Vagina (tissue), 2 donors: ENCODE measurements at regions not wholly inside any gene's neighbourhood (a gene's known extent, or its start where the extent isn't known, plus 50 kb on each side); places are given as distances from the start of the nearest gene placed in this dataset.

Experiments
- POLR2A ChIP-seq, 2 donors: fragments of 450-650 bp; IDR thresholded peaks; one replicate each; pipeline ENCODE4 v1.6.1; 2017; ENCODE audit warnings: antibody characterized with exemption in 2 of 2, mild to moderate bottlenecking in 2 of 2, moderate library complexity in 2 of 2
- TF ChIP-seq, protein P1 (sequence below), 3 experiments: fragments of 450-650 bp in 2 of 3; fragments of 200-600 bp in 1 of 3; sonication (generic) in 1 of 3; IDR thresholded peaks; one replicate each; pipeline ENCODE4 v1.5.1; 2017 to 2019; ENCODE audit warnings: antibody characterized with exemption in 3 of 3, mild to moderate bottlenecking in 2 of 3, moderate library complexity in 2 of 3

DNA sequence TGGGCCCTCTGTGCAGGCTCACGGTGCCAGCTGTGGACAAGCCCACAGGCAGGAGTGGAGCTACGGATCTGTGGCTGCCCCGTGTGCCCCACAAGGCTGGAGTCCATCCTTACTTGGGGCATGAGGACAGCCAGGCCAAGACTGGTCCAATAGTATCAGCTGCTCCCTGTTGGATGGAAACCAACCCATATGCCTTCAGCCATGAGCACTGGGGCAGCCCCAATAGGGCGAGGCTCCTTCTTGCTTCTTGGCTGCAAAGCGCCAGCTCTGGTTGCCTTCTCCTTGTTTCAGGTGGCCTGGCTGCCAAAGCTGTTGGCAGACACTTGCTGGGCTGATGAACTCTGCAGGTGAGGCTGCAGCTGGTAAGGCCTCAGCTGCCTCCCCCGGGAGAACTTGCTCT is 188.0 kb downstream of the ENGASE start:
- TF ChIP-seq, protein P1, sequence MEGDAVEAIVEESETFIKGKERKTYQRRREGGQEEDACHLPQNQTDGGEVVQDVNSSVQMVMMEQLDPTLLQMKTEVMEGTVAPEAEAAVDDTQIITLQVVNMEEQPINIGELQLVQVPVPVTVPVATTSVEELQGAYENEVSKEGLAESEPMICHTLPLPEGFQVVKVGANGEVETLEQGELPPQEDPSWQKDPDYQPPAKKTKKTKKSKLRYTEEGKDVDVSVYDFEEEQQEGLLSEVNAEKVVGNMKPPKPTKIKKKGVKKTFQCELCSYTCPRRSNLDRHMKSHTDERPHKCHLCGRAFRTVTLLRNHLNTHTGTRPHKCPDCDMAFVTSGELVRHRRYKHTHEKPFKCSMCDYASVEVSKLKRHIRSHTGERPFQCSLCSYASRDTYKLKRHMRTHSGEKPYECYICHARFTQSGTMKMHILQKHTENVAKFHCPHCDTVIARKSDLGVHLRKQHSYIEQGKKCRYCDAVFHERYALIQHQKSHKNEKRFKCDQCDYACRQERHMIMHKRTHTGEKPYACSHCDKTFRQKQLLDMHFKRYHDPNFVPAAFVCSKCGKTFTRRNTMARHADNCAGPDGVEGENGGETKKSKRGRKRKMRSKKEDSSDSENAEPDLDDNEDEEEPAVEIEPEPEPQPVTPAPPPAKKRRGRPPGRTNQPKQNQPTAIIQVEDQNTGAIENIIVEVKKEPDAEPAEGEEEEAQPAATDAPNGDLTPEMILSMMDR (IDR thresholded peaks at IDR 0.05), result no peak
- no peak for TF ChIP-seq POLR2A (IDR thresholded peaks at IDR 0.05)
